HepG2 (cell line): ENCODE measurements at regions not wholly inside any gene's neighbourhood (a gene's known extent, or its start where the extent isn't known, plus 50 kb on each side); places are given as distances from the start of the nearest gene placed in this dataset.

Experiments
- ATAC-seq: fragments of 200-7000 bp; cut with Tn5 transposase; 3 replicates; pipeline ENCODE4 v1.9.1; 2020; ENCODE audit warnings: mild to moderate bottlenecking, moderate library complexity
- BruUV-seq: library from RNA; stranded (reverse); fragments of 400-500 nt; replicated peaks from 2 replicates; lab custom pipeline; 2021; lab: Mats Ljungman, UMichigan
- CTCF ChIA-PET: fragments of 300-600 bp; formaldehyde crosslinking; extraction: SDS; loops from one replicate; lab custom pipeline; 2021; ENCODE audit warnings: low total read pairs, inconsistent platforms, low intra/inter-chr PET ratio; lab: Yijun Ruan, JAX
- POLR2A ChIA-PET: fragments of 350-600 bp; sonication (Branson Sonifier 250); formaldehyde crosslinking; loops from one replicate; lab custom pipeline; 2020; ENCODE audit warnings: antibody characterized with exemption, inconsistent platforms; lab: Yijun Ruan, JAX
- DNase-seq: peaks from one replicate; pipeline ENCODE4 v3.0.0-alpha.2; 2015; ENCODE audit warnings: low spot score
- FAIRE-seq: peaks from 3 replicates; lab custom pipeline; 2011; peaks lifted over from hg19 to GRCh38; lab: Jason Lieb, UNC
- H2AFZ ChIP-seq: one replicate; pipeline ENCODE4 v1.6.1; 2011; ENCODE audit warnings: low read length, inconsistent platforms
- H3K27ac ChIP-seq: fragments of 300-600 bp; 3 replicates; pipeline ENCODE4 v1.8.0; 2011; ENCODE audit warnings: mixed run types, mild to moderate bottlenecking, mixed read lengths, low read length, inconsistent platforms; ENCODE audit not compliant: insufficient read depth; ENCODE audit errors: extremely low read length
- H3K27me3 ChIP-seq, 2 experiments: fragments of 200-600 bp in 1 of 2; 2 replicates in 1 of 2; 3 replicates in 1 of 2; pipeline versions ENCODE4 v1.6.0 to v1.8.0; 2011; ENCODE audit warnings: low read length in 2 of 2, mild to moderate bottlenecking in 2 of 2, moderate library complexity in 2 of 2, inconsistent platforms in 1 of 2; ENCODE audit not compliant: insufficient read depth in 2 of 2, control insufficient read depth in 1 of 2
- H3K36me3 ChIP-seq, 2 experiments: fragments of 200-600 bp in 1 of 2; replicated peaks in 1 of 2; 2 replicates in 1 of 2; 3 replicates in 1 of 2; pipeline versions ENCODE4 v1.5.1 to v1.8.0; 2011; ENCODE audit warnings: low read length in 2 of 2, inconsistent platforms in 1 of 2; ENCODE audit not compliant: insufficient read depth in 2 of 2, control insufficient read depth in 1 of 2
- H3K4me1 ChIP-seq: 2 replicates; pipeline ENCODE4 v1.5.1; 2012; ENCODE audit warnings: low read length, inconsistent platforms; ENCODE audit not compliant: insufficient read depth
- H3K4me2 ChIP-seq: 2 replicates; pipeline ENCODE4 v1.6.0; 2011; ENCODE audit warnings: low read depth, low read length, inconsistent platforms
- H3K4me3 ChIP-seq, 3 experiments: fragments of 200-600 bp in 1 of 3; sonication (generic), shearing (Covaris generic) in 1 of 3; replicated peaks in 1 of 3; 2 replicates each; pipeline ENCODE4 v1.5.1; 2011 to 2016; ENCODE audit warnings: low read length in 3 of 3, inconsistent platforms in 2 of 3, low read depth in 2 of 3, mild to moderate bottlenecking in 2 of 3, control low read depth in 1 of 3, mixed read lengths in 1 of 3; ENCODE audit not compliant: insufficient read depth in 1 of 3
- H3K79me2 ChIP-seq: one replicate; pipeline ENCODE4 v1.6.1; 2011; ENCODE audit warnings: low read length, inconsistent platforms; ENCODE audit not compliant: insufficient read depth
- H3K9ac ChIP-seq: 2 replicates; pipeline ENCODE4 v1.6.0; 2011; ENCODE audit warnings: mild to moderate bottlenecking, low read depth, low read length, inconsistent platforms; ENCODE audit not compliant: insufficient read depth
- H3K9me3 ChIP-seq: 2 replicates; pipeline ENCODE4 v1.5.1; 2012; ENCODE audit warnings: mild to moderate bottlenecking, low read length
- H4K20me1 ChIP-seq: 2 replicates; pipeline ENCODE4 v1.6.0; 2011; ENCODE audit warnings: inconsistent platforms, mild to moderate bottlenecking, low read length, moderate library complexity; ENCODE audit not compliant: insufficient read depth
- MXI1 ChIP-seq: IDR thresholded peaks from 3 replicates; pipeline ENCODE4 v1.6.1; 2012; ENCODE audit warnings: low read depth, low read length, inconsistent platforms, borderline replicate concordance
- NFIC ChIP-seq: IDR thresholded peaks from 2 replicates; pipeline ENCODE4 v1.6.1; 2012; ENCODE audit warnings: mild to moderate bottlenecking, low read length, inconsistent platforms
- SMARCE1 ChIP-seq: fragments of 450-650 bp; IDR thresholded peaks from 2 replicates; pipeline ENCODE4 v1.6.1; 2017; ENCODE audit warnings: borderline replicate concordance
- STAG1 ChIP-seq: sonication (generic); formaldehyde crosslinking; IDR thresholded peaks from 2 replicates; pipeline ENCODE4 v1.4.0; 2020; ENCODE audit warnings: missing genetic modification reagents
- TERF1 ChIP-seq: sonication (generic); formaldehyde crosslinking; IDR thresholded peaks from 2 replicates; pipeline ENCODE4 v1.8.0; 2022; ENCODE audit warnings: mild to moderate bottlenecking, missing genetic modification reagents, moderate library complexity
- ZBTB14 ChIP-seq: sonication (generic); formaldehyde crosslinking; IDR thresholded peaks from 2 replicates; pipeline ENCODE4 v1.4.0; 2020; ENCODE audit warnings: missing genetic modification reagents
- ZC3H13 ChIP-seq: sonication (generic); formaldehyde crosslinking; IDR thresholded peaks from 2 replicates; pipeline ENCODE4 v1.8.1; 2023; ENCODE audit warnings: mild to moderate bottlenecking, missing genetic modification reagents, moderate library complexity
- ZFP90 ChIP-seq: sonication (generic); formaldehyde crosslinking; IDR thresholded peaks from 2 replicates; pipeline ENCODE4 v1.8.0; 2022; ENCODE audit warnings: missing genetic modification reagents, mild to moderate bottlenecking, inconsistent platforms, borderline replicate concordance
- ZNF432 ChIP-seq: sonication (generic); formaldehyde crosslinking; IDR thresholded peaks from 2 replicates; pipeline ENCODE4 v1.5.0; 2020; ENCODE audit warnings: missing genetic modification reagents, mild to moderate bottlenecking, borderline replicate concordance
- ZNF503 ChIP-seq: sonication (generic); formaldehyde crosslinking; IDR thresholded peaks from 2 replicates; pipeline ENCODE4 v1.4.0; 2020; ENCODE audit warnings: missing genetic modification reagents
- ZNF678 ChIP-seq: sonication (generic); formaldehyde crosslinking; IDR thresholded peaks from 2 replicates; pipeline ENCODE4 v1.4.0; 2020; ENCODE audit warnings: mild to moderate bottlenecking, missing genetic modification reagents
- WGBS: methylation state at CpG from one replicate; pipeline ENCODE4 v1.1.6; 2017; ENCODE audit warnings: low lambda C conversion rate; 5-methylcytosine and 5-hydroxymethylcytosine counted together
- in situ Hi-C: cut with HindIII; loops from 2 replicates; pipeline ENCODE4 v1.10.0; 2017; ENCODE audit warnings: low pct_unique_long_range_greater_than_20kb; ENCODE audit not compliant: extremely low pct_ligation_motif_present
- intact Hi-C: fragments of 100-400 bp; cut with micrococcal nuclease; formaldehyde crosslinking; loops from one replicate; pipeline ENCODE4 v1.10.0; 2022; ENCODE audit not compliant: unreplicated experiment

GRCh38 chrX:117120700-117121099 lies 657.9 kb upstream of the CT83 start:
- no peak overlapping the region for H3K9ac ChIP-seq
- no peaks in the 10 kb centered on the region for H3K4me1 ChIP-seq
- POLR2A ChIA-PET: no interaction called here
- in situ Hi-C loops: no loop called here
- no peaks in the 10 kb centered on the region for H3K9me3 ChIP-seq
- no peak overlapping the region for H3K4me3 ChIP-seq
- ATAC-seq (no peak), DNase-seq (no peak), FAIRE-seq (no peak)
- intact Hi-C loops: no loop called here
- no peaks in the 10 kb centered on the region for H3K27me3 ChIP-seq
- no peak overlapping the region for H2AFZ ChIP-seq
- WGBS: 0% methylated on average over 1 of the region's 2 CpGs
- TF ChIP-seq ZC3H13 (no peak), MXI1 (no peak), STAG1 (CRISPR knock-in tag) (peak; percentile 8; the same call in 1 of the 2 replicates), SMARCE1 (no peak), ZNF678 (CRISPR knock-in tag) (no peak), ZNF432 (no peak), ZFP90 (CRISPR knock-in tag) (no peak)
- TF ChIP-seq, all 625 proteins: peak for 1
- no peak overlapping the region for H3K4me2 ChIP-seq
- no peaks in the 10 kb centered on the region for H4K20me1 ChIP-seq
- CTCF ChIA-PET: no interaction called here
- no peaks in the 10 kb centered on the region for H3K36me3 ChIP-seq
- no TSS peak for BruUV-seq
- no peak overlapping the region for H3K27ac ChIP-seq
- no peaks in the 10 kb centered on the region for H3K79me2 ChIP-seq

GRCh38 chrX:117096528-117096927 lies 633.8 kb upstream of the CT83 start:
- no peaks in the 10 kb centered on the region for H3K27me3 ChIP-seq
- in situ Hi-C loops: no loop called here
- no peaks in the 10 kb centered on the region for H4K20me1 ChIP-seq
- FAIRE-seq: no peak
- no TSS peak for BruUV-seq
- no peak overlapping the region for H3K27ac ChIP-seq
- H3K9me3 ChIP-seq: peaks cover 48% of the 10 kb centered on the region
- CTCF ChIA-PET: no interaction called here
- no peak overlapping the region for H3K9ac ChIP-seq
- H3K4me1 ChIP-seq: no peaks in the 10 kb centered on the region
- TF ChIP-seq ZNF503 (CRISPR knock-in tag) (no peak), ZBTB14 (CRISPR knock-in tag) (no peak), NFIC (no peak), TERF1 (CRISPR knock-in tag) (no peak)
- TF ChIP-seq, all 625 proteins: peak for 0
- no peaks in the 10 kb centered on the region for H3K36me3 ChIP-seq
- H3K4me2 ChIP-seq: no peak overlapping the region
- H2AFZ ChIP-seq: no peak overlapping the region
- POLR2A ChIA-PET: no interaction called here
- intact Hi-C loops: no loop called here
- DNase-seq (no peak), ATAC-seq (no peak)
- no peaks in the 10 kb centered on the region for H3K79me2 ChIP-seq
- H3K4me3 ChIP-seq: no peak overlapping the region
